ENCODE measurements at regions not wholly inside any gene's neighbourhood (a gene's known extent, or its start where the extent isn't known, plus 50 kb on each side); places are given as distances from the start of the nearest gene placed in this dataset.

- 77% methylated on average over 5 of the region's 5 CpGs for WGBS
- DNase-seq (ENCODE audit: extremely low spot score): no peak
- H3K9me3 ChIP-seq: no peaks in the 10 kb centered on the region
- no peaks in the 10 kb centered on the region for H3K36me3 ChIP-seq
- H3K27me3 ChIP-seq: no peaks in the 10 kb centered on the region
- no peak for TF ChIP-seq POLR2AphosphoS5 (IDR thresholded peaks at IDR 0.05)
- no peak for TF ChIP-seq EP300 (IDR thresholded peaks at IDR 0.05)
- no peak for TF ChIP-seq POLR2A (IDR thresholded peaks at IDR 0.05; ENCODE audit: low read depth)
- TF ChIP-seq, protein P1, sequence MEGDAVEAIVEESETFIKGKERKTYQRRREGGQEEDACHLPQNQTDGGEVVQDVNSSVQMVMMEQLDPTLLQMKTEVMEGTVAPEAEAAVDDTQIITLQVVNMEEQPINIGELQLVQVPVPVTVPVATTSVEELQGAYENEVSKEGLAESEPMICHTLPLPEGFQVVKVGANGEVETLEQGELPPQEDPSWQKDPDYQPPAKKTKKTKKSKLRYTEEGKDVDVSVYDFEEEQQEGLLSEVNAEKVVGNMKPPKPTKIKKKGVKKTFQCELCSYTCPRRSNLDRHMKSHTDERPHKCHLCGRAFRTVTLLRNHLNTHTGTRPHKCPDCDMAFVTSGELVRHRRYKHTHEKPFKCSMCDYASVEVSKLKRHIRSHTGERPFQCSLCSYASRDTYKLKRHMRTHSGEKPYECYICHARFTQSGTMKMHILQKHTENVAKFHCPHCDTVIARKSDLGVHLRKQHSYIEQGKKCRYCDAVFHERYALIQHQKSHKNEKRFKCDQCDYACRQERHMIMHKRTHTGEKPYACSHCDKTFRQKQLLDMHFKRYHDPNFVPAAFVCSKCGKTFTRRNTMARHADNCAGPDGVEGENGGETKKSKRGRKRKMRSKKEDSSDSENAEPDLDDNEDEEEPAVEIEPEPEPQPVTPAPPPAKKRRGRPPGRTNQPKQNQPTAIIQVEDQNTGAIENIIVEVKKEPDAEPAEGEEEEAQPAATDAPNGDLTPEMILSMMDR (IDR thresholded peaks at IDR 0.05): no peak
- no peak overlapping the region for H3K4me3 ChIP-seq
- intact Hi-C loops (cut with DNase I): no loop called here
- H3K4me1 ChIP-seq: peaks cover 19 to 45% (median 35%) of the 10 kb centered on the region in 4 donors
- peak overlapping the region in 3 of 4 donors; percentile 22 to 69 (median 58) for H3K27ac ChIP-seq (replicated peaks in 1 of 4)
These were observed 50.8 kb upstream of the OSMR start for GRCh38 chr5:38794986-38795385.

DNA sequence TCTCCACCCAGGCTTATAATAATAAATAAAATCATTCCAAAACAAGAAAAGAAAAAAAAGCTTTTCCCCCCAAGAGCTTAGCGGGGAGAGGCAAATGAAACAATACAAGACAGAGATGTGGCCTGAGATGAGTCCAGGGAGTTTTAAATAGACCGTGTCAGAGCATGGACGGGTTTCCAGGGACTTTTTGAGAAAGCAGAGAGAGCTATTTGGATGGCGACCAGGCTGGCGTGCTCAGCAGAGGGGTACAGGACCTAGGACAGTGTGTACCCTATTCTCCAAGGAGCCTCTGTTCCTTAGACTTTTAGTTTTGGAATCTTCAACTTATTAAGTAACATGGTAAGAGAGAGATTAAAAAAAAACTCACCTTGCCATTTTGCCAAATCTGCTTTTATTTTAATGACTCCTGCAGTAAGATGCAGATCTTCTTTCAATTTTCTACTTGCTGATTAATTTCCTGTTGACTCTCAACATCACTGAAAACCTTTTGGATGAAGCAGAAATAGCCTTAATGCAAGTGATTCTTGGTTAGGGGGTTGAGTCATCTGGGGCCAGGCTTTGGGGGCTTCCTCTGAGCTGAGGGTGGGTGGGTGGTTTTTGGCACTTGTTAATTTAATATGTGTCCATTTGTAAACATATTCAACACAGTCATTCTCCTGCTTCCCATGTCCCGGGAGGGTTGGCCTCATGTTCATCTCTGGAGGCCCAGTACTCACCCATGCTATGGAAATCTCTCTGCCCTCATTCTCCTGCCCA lies 49.6 kb upstream of the OSMR start:
- no peak for DNase-seq (ENCODE audit: extremely low spot score)

More for the DNA sequence above, 49.6 kb upstream of the OSMR start:
- H3K27ac ChIP-seq (replicated peaks in 1 of 4): peak overlapping the region; percentile 22 to 74 (median 64)
- intact Hi-C loops (cut with DNase I): no loop called here
- H3K4me1 ChIP-seq: peaks cover 31 to 57% (median 44%) of the 10 kb centered on the region in 4 donors
- H3K9me3 ChIP-seq: no peaks in the 10 kb centered on the region
- no peak overlapping the region for H3K4me3 ChIP-seq
- TF ChIP-seq EP300 (IDR thresholded peaks at IDR 0.05) (no peak), POLR2AphosphoS5 (IDR thresholded peaks at IDR 0.05) (peak; percentile 59 to 69)
- H3K36me3 ChIP-seq: no peaks in the 10 kb centered on the region
- no peaks in the 10 kb centered on the region for H3K27me3 ChIP-seq
- WGBS: 35% methylated on average over 6 of the region's 6 CpGs

Measured in esophagus muscularis mucosa (tissue), 4 donors.